Heart left ventricle (tissue), 13 donors: ENCODE measurements at regions not wholly inside any gene's neighbourhood (a gene's known extent, or its start where the extent isn't known, plus 50 kb on each side); places are given as distances from the start of the nearest gene placed in this dataset.

Experiments used
- POLR2A ChIP-seq, 2 donors: fragments of 450-650 bp; IDR thresholded peaks; one replicate each; pipeline ENCODE4 v1.6.1; 2017; ENCODE audit warnings: antibody characterized with exemption in 2 of 2, mild to moderate bottlenecking in 2 of 2, moderate library complexity in 2 of 2
- TF ChIP-seq, protein P1 (sequence below), 12 donors: fragments of 200-600 bp; sonication (generic) in 4 of 12; IDR thresholded peaks; one replicate each; pipeline versions ENCODE4 v1.5.0 to v1.8.0; 2018 to 2022; ENCODE audit warnings: antibody characterized with exemption in 12 of 12, mild to moderate bottlenecking in 5 of 12
- donor health status: ischemic (EF 13 %, LVEDD 7.1; RV severe dilation, severe dysfunction).
- donor health status: DM: no; HTN: yes; CAD: no.
- donor health status: DM: no; HTN: no; CAD: no.
- donor health status: ischemic (EF 25% LVEDD 6.9; RV normal size, moderate dysfunction).
- donor health status: ischemic (EF 25% LVEDD 5.7; RV mildly dilated, moderate dysfunction).
- donor health status: ischemic (EF 35%, LVEDD 5.7; RV mildly dilated, moderate dysfunction).
- donor health status: nonischemic (EF 11% LVEDD 7.7; RV severe dilation, severe dysfunction).
- donor health status: DM: yes; HTN: yes; CAD: no.
- donor health status: PGD.
- donor health status: ischemic (EF 29% LVEDD 5.4; RV normal size, mild dysfunction).
- donor health status: nonischemic (EF 23%, LVEDD 6.1; RV moderate dilation, normal function).

DNA sequence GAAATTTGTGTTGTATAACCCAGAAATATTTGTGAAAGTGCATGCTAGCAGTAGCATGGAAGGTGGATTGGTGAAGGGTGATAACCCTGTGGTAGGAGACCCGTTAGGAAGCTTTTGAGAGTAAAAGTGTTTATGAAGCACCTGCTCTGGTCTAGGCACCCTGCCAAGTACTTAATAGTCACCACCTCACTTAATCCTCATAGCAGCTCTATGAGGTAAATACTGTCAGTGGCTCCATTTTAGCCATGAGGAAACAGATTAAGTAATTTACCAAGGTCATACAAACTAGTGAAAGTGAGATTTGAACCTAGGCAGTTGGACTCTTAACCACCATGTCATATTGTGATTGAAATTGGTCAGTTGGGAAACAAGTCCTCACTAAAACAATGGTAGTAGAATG lies 66.8 kb downstream of the TET3 start:
- TF ChIP-seq, protein P1, sequence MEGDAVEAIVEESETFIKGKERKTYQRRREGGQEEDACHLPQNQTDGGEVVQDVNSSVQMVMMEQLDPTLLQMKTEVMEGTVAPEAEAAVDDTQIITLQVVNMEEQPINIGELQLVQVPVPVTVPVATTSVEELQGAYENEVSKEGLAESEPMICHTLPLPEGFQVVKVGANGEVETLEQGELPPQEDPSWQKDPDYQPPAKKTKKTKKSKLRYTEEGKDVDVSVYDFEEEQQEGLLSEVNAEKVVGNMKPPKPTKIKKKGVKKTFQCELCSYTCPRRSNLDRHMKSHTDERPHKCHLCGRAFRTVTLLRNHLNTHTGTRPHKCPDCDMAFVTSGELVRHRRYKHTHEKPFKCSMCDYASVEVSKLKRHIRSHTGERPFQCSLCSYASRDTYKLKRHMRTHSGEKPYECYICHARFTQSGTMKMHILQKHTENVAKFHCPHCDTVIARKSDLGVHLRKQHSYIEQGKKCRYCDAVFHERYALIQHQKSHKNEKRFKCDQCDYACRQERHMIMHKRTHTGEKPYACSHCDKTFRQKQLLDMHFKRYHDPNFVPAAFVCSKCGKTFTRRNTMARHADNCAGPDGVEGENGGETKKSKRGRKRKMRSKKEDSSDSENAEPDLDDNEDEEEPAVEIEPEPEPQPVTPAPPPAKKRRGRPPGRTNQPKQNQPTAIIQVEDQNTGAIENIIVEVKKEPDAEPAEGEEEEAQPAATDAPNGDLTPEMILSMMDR (IDR thresholded peaks at IDR 0.05), result no peak
- TF ChIP-seq POLR2A (IDR thresholded peaks at IDR 0.05), result no peak
